Nephron progenitor cell (in vitro differentiated cells): ENCODE measurements at regions not wholly inside any gene's neighbourhood (a gene's known extent, or its start where the extent isn't known, plus 50 kb on each side); places are given as distances from the start of the nearest gene placed in this dataset.

Experiments used
- DNase-seq: peaks from one replicate; pipeline ENCODE4 v3.0.0; 2021
- H3K27ac Mint-ChIP-seq: 2 replicates; pipeline ENCODE4 v1.8.0; 2021; ENCODE audit warnings: mild to moderate bottlenecking, moderate library complexity, mixed read lengths
- H3K27me3 Mint-ChIP-seq: 2 replicates; pipeline ENCODE4 v1.8.0; 2021; ENCODE audit warnings: mild to moderate bottlenecking, low read depth, mixed read lengths; ENCODE audit not compliant: poor library complexity
- H3K36me3 Mint-ChIP-seq: 2 replicates; pipeline ENCODE4 v1.8.0; 2021; ENCODE audit warnings: low read depth, mixed read lengths
- H3K4me1 Mint-ChIP-seq: 2 replicates; pipeline ENCODE4 v1.8.0; 2021; ENCODE audit warnings: mixed read lengths
- H3K4me3 Mint-ChIP-seq: 2 replicates; pipeline ENCODE4 v1.8.0; 2021; ENCODE audit warnings: mild to moderate bottlenecking, moderate library complexity, mixed read lengths
- H3K9me3 Mint-ChIP-seq: 2 replicates; pipeline ENCODE4 v1.8.0; 2021; ENCODE audit warnings: mild to moderate bottlenecking, moderate library complexity, mixed read lengths
- CTCF ChIP-seq: fragments of 200-600 bp; sonication (generic); IDR thresholded peaks from 2 replicates; pipeline ENCODE4 v1.5.0; 2021; ENCODE audit warnings: antibody characterized with exemption

GRCh38 chr7:3168370-3168769 lies 124.7 kb upstream of the CARD11 start:
- peaks cover 32% of the 10 kb centered on the region for H3K4me1 Mint-ChIP-seq
- peaks cover 5% of the 10 kb centered on the region for H3K36me3 Mint-ChIP-seq

GRCh38 chr7:3168869-3169268 lies 125.2 kb upstream of the CARD11 start:
- TF ChIP-seq CTCF, result no peak
- no peak for DNase-seq
- peaks cover 3% of the 10 kb centered on the region for H3K27me3 Mint-ChIP-seq
- no peak overlapping the region for H3K4me3 Mint-ChIP-seq
- H3K36me3 Mint-ChIP-seq, result peaks cover 5% of the 10 kb centered on the region
- no peak overlapping the region for H3K27ac Mint-ChIP-seq
- H3K9me3 Mint-ChIP-seq, result peaks cover 17% of the 10 kb centered on the region
- H3K4me1 Mint-ChIP-seq, result peaks cover 34% of the 10 kb centered on the region

More at GRCh38 chr7:3168370-3168769, 124.7 kb upstream of the CARD11 start:
- H3K9me3 Mint-ChIP-seq, result peaks cover 20% of the 10 kb centered on the region
- H3K4me3 Mint-ChIP-seq, result no peak overlapping the region
- DNase-seq, result no peak
- peaks cover 3% of the 10 kb centered on the region for H3K27me3 Mint-ChIP-seq
- no peak for TF ChIP-seq CTCF
- H3K27ac Mint-ChIP-seq, result no peak overlapping the region

- H3K9me3 Mint-ChIP-seq, result peaks cover 13% of the 10 kb centered on the region
- no peak for DNase-seq
- H3K27ac Mint-ChIP-seq, result no peak overlapping the region
- TF ChIP-seq CTCF, result no peak
- no peak overlapping the region for H3K4me3 Mint-ChIP-seq
- H3K4me1 Mint-ChIP-seq, result peaks cover 41% of the 10 kb centered on the region
- H3K36me3 Mint-ChIP-seq, result peaks cover 5% of the 10 kb centered on the region
- H3K27me3 Mint-ChIP-seq, result no peaks in the 10 kb centered on the region
Observed at GRCh38 chr7:3172768-3173280, 128.2 kb upstream of the SDK1 start.

GRCh38 chr7:3174515-3175284 lies 126.4 kb upstream of the SDK1 start:
- H3K27ac Mint-ChIP-seq, result no peak overlapping the region

GRCh38 chr7:3175285-3175902 lies 125.7 kb upstream of the SDK1 start:
- no peak for TF ChIP-seq CTCF
- peaks cover 33% of the 10 kb centered on the region for H3K4me1 Mint-ChIP-seq
- peak overlapping the region; percentile 21 for H3K27ac Mint-ChIP-seq
- H3K4me3 Mint-ChIP-seq, result no peak overlapping the region
- peaks cover 6% of the 10 kb centered on the region for H3K27me3 Mint-ChIP-seq
- peaks cover 13% of the 10 kb centered on the region for H3K9me3 Mint-ChIP-seq
- DNase-seq, result peak; percentile 12
- peaks cover 5% of the 10 kb centered on the region for H3K36me3 Mint-ChIP-seq

More at GRCh38 chr7:3174515-3175284, 126.4 kb upstream of the SDK1 start:
- Mint-ChIP-seq H3K4me1 (peaks cover 33% of the 10 kb centered on the region), H3K4me3 (no peak overlapping the region), H3K9me3 (peaks cover 13% of the 10 kb centered on the region), H3K36me3 (peaks cover 5% of the 10 kb centered on the region), H3K27me3 (peaks cover 6% of the 10 kb centered on the region)
- no peak for TF ChIP-seq CTCF
- DNase-seq, result no peak
